ENCODE measurements at regions not wholly inside any gene's neighbourhood (a gene's known extent, or its start where the extent isn't known, plus 50 kb on each side); places are given as distances from the start of the nearest gene placed in this dataset.

DNA sequence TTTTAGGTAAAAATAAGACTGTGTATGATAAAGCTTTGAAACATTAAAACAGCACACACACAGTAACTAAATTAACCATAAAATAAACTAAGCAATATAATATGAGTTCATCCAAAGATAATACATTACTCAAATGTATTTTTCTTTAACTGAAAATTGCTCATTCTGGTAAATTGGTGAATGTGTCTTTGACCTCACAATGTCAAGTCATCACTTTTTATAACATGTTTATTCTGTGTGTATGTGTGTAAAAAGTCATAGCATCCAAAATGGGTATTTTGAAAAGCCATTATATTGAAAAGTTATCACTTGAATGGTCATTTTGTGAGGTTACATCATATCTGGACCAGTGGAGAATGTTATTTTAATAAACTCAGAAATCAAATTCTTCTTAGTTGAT is 724.6 kb downstream of the ADGRL2 start:
- no peaks in the 10 kb centered on the region for H3K9me2 ChIP-seq (replicated peaks; ENCODE audit: control insufficient read depth, low read length)
- H3K4me2 ChIP-seq (ENCODE audit: low read length) = no peak overlapping the region
- no peaks in the 10 kb centered on the region for H3K79me2 ChIP-seq (ENCODE audit: control insufficient read depth, low read length)
- H3K27me3 ChIP-seq (ENCODE audit: control insufficient read depth, low read length) = no peaks in the 10 kb centered on the region
- no peaks in the 10 kb centered on the region for H4K20me1 ChIP-seq (ENCODE audit: control insufficient read depth, insufficient read depth, low read depth, low read length)
- H3K4me3 ChIP-seq (ENCODE audit: low read length) = no peak overlapping the region
- no peaks in the 10 kb centered on the region for H3K4me1 ChIP-seq (ENCODE audit: control insufficient read depth, low read length)
- H3K27ac ChIP-seq (ENCODE audit: low read depth, low read length) = no peak overlapping the region
- no peaks in the 10 kb centered on the region for H3K9me3 ChIP-seq (ENCODE audit: control insufficient read depth, insufficient read depth, low read length)
- no peaks in the 10 kb centered on the region for H3K36me3 ChIP-seq (ENCODE audit: control insufficient read depth, low read length)
- TF ChIP-seq, protein P1, sequence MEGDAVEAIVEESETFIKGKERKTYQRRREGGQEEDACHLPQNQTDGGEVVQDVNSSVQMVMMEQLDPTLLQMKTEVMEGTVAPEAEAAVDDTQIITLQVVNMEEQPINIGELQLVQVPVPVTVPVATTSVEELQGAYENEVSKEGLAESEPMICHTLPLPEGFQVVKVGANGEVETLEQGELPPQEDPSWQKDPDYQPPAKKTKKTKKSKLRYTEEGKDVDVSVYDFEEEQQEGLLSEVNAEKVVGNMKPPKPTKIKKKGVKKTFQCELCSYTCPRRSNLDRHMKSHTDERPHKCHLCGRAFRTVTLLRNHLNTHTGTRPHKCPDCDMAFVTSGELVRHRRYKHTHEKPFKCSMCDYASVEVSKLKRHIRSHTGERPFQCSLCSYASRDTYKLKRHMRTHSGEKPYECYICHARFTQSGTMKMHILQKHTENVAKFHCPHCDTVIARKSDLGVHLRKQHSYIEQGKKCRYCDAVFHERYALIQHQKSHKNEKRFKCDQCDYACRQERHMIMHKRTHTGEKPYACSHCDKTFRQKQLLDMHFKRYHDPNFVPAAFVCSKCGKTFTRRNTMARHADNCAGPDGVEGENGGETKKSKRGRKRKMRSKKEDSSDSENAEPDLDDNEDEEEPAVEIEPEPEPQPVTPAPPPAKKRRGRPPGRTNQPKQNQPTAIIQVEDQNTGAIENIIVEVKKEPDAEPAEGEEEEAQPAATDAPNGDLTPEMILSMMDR (IDR thresholded peaks at IDR 0.05; ENCODE audit: low read depth, low read length, poor library complexity, severe bottlenecking) = no peak
- no peak for TF ChIP-seq EZH2phosphoT487 (IDR thresholded peaks at IDR 0.05; ENCODE audit: borderline replicate concordance, low read length)
- H3F3A ChIP-seq (ENCODE audit: control insufficient read depth, insufficient read depth) = no peaks in the 10 kb centered on the region

DNA sequence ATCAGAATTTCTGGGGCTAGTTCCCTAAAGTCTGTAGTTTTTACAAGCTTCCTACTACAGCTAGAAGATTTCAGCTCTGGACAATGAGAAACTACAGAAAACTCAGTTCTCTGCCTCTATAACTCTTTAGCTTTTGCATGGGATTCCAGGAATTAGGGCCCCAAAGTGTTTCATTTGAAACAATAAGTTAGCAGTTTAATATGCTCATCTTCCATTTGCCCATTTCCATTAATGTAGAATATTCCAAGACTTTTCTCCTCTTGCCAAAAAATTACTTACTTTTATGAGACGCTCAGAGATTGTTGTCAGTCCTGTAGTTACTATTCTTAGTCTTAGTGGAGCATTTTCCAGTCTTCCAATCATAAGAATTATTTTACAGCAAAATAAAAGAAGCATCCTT is 719.9 kb downstream of the ADGRL2 start:
- Histone ChIP-seq H3K36me3 (ENCODE audit: control insufficient read depth, low read length) (no peaks in the 10 kb centered on the region), H3F3A (ENCODE audit: control insufficient read depth, insufficient read depth) (no peaks in the 10 kb centered on the region), H3K27ac (ENCODE audit: low read depth, low read length) (no peak overlapping the region), H3K9me2 (replicated peaks; ENCODE audit: control insufficient read depth, low read length) (no peaks in the 10 kb centered on the region), H3K9me3 (ENCODE audit: control insufficient read depth, insufficient read depth, low read length) (no peaks in the 10 kb centered on the region), H3K4me2 (ENCODE audit: low read length) (no peak overlapping the region), H4K20me1 (ENCODE audit: control insufficient read depth, insufficient read depth, low read depth, low read length) (no peaks in the 10 kb centered on the region), H3K79me2 (ENCODE audit: control insufficient read depth, low read length) (no peaks in the 10 kb centered on the region), H3K4me3 (ENCODE audit: low read length) (no peak overlapping the region), H3K27me3 (ENCODE audit: control insufficient read depth, low read length) (no peaks in the 10 kb centered on the region), H3K4me1 (ENCODE audit: control insufficient read depth, low read length) (no peaks in the 10 kb centered on the region)
- TF ChIP-seq, protein P1 (IDR thresholded peaks at IDR 0.05; ENCODE audit: low read depth, low read length, poor library complexity, severe bottlenecking) = no peak

DNA sequence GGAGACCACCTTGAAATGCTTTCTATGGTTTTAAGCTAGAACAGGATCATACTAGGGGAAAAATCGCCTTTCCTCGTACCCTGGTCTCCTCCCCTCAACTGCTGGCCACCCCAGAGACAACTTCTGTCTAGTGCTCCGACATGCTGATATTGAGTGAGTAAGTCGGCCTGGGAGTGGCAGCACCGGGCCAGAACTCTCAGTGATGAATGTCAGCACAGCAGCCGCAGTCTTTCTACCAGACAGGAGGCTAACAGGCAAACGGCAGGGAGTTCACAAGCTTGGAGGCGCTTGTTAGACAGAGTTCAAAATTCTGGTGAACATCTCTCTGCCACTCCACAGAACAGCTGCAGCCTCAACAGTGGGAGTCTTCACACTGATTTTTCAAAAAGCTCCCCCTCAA is 716.9 kb downstream of the ADGRL2 start:
- H3K9me2 ChIP-seq (replicated peaks; ENCODE audit: control insufficient read depth, low read length) = no peaks in the 10 kb centered on the region
- H4K20me1 ChIP-seq (ENCODE audit: control insufficient read depth, insufficient read depth, low read depth, low read length) = no peaks in the 10 kb centered on the region
- TF ChIP-seq EZH2phosphoT487 (IDR thresholded peaks at IDR 0.05; ENCODE audit: borderline replicate concordance, low read length) = no peak
- TF ChIP-seq, protein P1 (IDR thresholded peaks at IDR 0.05; ENCODE audit: low read depth, low read length, poor library complexity, severe bottlenecking) = no peak
- no peaks in the 10 kb centered on the region for H3K27me3 ChIP-seq (ENCODE audit: control insufficient read depth, low read length)
- H3F3A ChIP-seq (ENCODE audit: control insufficient read depth, insufficient read depth) = no peaks in the 10 kb centered on the region
- H3K4me2 ChIP-seq (ENCODE audit: low read length) = no peak overlapping the region
- no peak overlapping the region for H3K4me3 ChIP-seq (ENCODE audit: low read length)
- no peaks in the 10 kb centered on the region for H3K9me3 ChIP-seq (ENCODE audit: control insufficient read depth, insufficient read depth, low read length)
- H3K79me2 ChIP-seq (ENCODE audit: control insufficient read depth, low read length) = no peaks in the 10 kb centered on the region
- no peak overlapping the region for H3K27ac ChIP-seq (ENCODE audit: low read depth, low read length)
- no peaks in the 10 kb centered on the region for H3K36me3 ChIP-seq (ENCODE audit: control insufficient read depth, low read length)
- H3K4me1 ChIP-seq (ENCODE audit: control insufficient read depth, low read length) = no peaks in the 10 kb centered on the region

DNA sequence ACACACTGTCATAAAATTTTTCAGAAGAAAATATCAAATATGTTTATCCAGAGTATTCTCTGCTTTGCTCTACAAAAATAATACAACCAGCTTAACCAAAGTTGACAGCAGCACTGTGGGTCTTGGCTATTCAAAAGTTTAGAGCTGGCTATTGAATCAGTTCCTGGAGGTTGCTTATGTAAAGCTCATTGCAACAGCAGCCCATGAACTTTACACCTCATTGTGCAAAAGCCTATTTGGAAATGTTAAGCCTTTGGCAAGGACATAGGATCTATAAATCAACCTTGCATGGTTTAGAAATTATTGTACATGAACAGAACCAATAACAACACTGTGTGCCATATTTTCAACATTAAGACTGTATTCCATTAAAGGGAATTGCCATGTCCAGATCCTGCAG is 714.9 kb downstream of the ADGRL2 start:
- no peaks in the 10 kb centered on the region for H3K4me1 ChIP-seq (ENCODE audit: control insufficient read depth, low read length)

More for the DNA sequence above, 714.9 kb downstream of the ADGRL2 start:
- Histone ChIP-seq H3K36me3 (ENCODE audit: control insufficient read depth, low read length) (no peaks in the 10 kb centered on the region), H3K4me2 (ENCODE audit: low read length) (no peak overlapping the region), H3K27ac (ENCODE audit: low read depth, low read length) (no peak overlapping the region), H4K20me1 (ENCODE audit: control insufficient read depth, insufficient read depth, low read depth, low read length) (no peaks in the 10 kb centered on the region), H3K9me2 (replicated peaks; ENCODE audit: control insufficient read depth, low read length) (no peaks in the 10 kb centered on the region), H3K27me3 (ENCODE audit: control insufficient read depth, low read length) (no peaks in the 10 kb centered on the region), H3F3A (ENCODE audit: control insufficient read depth, insufficient read depth) (no peaks in the 10 kb centered on the region), H3K9me3 (ENCODE audit: control insufficient read depth, insufficient read depth, low read length) (no peaks in the 10 kb centered on the region), H3K79me2 (ENCODE audit: control insufficient read depth, low read length) (no peaks in the 10 kb centered on the region), H3K4me3 (ENCODE audit: low read length) (no peak overlapping the region)
- TF ChIP-seq EZH2phosphoT487 (IDR thresholded peaks at IDR 0.05; ENCODE audit: borderline replicate concordance, low read length) = no peak
- TF ChIP-seq, protein P1 (IDR thresholded peaks at IDR 0.05; ENCODE audit: low read depth, low read length, poor library complexity, severe bottlenecking) = no peak
